Hematopoietic multipotent progenitor cell treated with erythropoietin and hydrocortisone succinate and interleukin-3 and kit ligand, for 15 days (in vitro differentiated cells): ENCODE measurements at regions not wholly inside any gene's neighbourhood (a gene's known extent, or its start where the extent isn't known, plus 50 kb on each side); places are given as distances from the start of the nearest gene placed in this dataset.

Experiments
- DNase-seq: peaks from one replicate; pipeline ENCODE4 v3.0.0-alpha.2; 2015; ENCODE audit warnings: low spot score

DNA sequence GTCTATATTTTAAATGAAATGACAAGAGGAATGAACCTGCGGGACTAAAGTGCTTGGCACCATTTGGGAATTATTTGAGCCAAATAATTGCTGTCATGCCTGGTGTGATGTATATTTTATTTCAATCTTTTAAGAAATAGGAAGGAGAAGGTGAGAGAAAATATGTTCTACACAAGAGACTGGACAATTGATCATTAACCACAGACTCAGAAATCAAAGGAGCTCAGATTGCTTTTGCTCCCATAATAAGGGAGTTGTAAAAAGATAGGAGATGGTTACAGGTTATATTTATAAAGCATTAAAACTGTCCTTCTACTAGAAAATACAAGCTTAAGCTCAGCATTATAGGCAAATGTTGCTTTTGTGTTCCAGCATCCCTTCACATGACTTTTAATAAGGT lies 515.2 kb upstream of the SULF2 start:
- no peak for DNase-seq

DNA sequence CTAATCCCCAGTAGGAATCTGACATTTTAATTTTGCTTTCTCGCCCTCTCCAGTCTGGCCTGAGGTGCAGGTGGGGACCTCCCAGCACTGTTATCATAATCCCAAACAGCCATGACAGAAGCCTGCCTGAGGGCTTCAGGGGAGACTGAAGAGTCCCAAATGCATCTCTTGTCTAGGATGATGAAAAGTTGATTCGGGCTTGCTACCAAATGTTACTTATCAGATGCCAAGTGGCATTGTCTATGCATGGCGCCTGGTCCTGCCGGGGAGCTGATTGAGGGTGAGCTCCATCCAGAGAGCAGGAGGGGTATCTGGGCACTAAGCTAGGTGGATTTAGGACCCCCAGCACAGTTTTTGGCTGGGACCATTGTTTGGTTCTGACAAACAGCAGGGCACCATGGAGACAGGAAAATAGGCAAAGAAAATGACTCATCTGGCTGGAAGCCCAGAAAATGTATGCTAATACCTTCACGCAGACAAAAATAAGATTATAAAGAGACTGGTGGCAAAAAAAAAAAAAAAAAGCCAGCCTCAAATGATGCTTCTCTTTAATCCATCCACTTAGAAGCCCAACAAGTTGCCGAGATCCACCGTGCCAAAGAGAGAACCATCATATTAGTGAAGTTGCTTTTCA lies 513.7 kb upstream of the SULF2 start:
- no peak for DNase-seq

DNA sequence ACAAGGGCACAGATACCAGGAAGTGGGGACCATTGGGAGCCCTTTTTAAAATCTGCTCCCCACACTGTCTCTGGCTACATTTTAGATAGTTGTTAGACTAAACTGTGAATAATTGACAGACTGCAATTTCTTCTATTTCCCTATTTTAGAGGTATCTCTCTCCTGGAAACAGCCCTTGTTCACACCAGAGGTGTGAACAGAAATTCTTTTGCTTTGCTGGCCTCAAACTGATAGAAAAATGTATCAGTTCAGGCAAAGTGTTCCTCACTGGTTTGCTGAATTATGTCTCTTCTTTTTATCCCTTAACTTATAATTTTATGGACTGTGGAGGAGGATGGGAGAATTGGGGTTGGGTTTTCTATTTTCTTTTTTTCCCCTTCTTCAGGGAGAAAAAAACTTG lies 513.2 kb upstream of the SULF2 start:
- DNase-seq = no peak

DNA sequence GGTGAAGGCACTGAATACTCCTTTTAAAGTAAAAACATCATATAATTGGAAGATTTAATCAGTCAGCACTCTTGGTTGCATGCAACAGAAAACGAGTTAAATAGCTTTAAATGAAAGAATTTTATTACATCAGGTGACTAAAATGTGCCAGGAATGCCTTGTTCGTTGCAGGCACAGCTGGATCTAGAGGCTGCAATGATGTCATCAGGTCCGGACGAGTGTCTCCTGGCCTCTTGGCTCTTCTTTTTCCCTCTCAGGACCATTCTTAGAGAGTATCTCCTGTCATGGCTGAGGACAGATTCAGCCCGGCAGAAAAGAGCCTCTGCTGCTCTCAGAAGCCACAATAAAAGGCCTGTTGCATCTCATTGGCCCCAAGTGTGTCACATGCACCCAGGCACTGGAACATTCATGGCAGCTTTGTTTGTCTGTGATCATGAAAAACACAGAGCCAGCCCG lies 510.7 kb upstream of the SULF2 start:
- no peak for DNase-seq

DNA sequence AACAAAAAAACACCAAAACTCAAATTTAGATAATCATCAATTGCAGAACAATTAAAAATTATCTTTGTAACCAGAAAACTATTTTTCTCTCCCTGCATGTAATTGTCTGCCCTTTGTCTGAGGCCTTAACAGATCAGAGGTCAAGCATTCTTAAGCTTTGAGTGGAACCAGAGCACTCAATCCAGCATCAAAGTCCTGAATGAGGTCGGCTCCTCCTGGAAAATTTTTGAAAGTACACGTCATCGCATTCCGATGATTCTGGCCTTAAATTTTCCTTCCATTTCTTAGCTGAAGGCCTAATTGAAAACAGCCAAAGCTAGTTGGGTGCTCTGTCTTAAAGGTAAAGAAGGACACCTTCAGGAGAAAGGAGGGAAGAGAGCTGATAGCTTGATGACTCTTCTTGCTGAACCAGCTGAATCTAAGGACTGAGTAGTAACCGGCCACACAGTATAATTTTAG lies 510.2 kb upstream of the SULF2 start:
- no peak for DNase-seq

DNA sequence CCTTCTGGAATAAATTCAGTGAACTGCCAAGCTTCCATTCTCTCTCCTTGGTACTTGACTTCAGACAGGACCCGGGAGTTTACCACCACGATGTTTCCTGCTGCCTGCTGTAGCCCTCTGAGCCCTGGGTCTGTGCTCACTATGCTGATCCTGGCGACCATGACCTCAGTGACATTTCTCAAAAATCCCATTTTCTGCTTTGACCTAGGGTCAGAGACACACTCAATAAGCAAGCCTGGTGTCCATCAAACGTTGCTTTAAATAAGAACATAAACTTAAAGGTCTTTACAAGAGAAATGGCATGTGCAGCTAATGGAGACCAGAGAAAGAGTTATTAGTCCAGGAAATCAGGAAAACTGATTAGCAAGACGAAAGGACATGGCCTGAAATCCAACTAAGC lies 509.7 kb upstream of the SULF2 start:
- DNase-seq = no peak

DNA sequence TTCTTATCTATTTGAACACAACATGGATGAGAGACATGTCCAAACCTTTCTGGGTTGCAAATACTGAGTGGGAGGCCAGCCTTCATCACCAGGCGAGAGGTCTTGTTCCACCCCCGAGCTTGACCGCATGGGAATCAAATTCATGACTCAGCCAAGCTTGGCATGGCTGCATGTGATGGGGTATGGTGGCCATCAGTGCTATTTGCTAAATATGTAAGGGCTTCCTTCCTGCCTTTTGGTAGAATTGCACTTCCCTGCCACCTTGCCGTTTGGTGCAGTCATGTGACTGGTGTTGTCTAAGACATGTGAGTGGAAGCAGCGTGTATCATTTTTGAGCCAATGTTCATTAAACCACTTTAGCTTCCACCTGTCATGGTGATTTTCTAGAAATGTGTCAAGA lies 508.9 kb upstream of the SULF2 start:
- no peak for DNase-seq

DNA sequence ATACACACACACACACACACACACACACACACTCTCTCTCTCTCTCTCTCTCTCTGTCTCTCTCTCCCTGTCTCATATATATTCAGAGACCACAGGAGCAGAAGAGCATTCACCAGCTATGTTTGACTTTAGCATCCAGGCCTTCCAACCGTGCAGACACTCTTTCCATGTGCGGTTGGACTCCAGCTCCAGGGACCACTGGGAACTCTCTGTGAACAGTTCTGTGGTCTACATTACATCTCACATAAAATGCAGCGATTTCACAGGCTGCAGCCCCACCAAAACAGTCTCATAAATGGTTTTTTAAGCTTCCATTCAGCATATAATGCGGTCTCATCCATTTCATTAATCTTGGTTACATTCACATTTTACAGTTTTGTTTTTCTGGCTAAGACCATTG lies 508.4 kb upstream of the SULF2 start:
- DNase-seq = no peak

DNA sequence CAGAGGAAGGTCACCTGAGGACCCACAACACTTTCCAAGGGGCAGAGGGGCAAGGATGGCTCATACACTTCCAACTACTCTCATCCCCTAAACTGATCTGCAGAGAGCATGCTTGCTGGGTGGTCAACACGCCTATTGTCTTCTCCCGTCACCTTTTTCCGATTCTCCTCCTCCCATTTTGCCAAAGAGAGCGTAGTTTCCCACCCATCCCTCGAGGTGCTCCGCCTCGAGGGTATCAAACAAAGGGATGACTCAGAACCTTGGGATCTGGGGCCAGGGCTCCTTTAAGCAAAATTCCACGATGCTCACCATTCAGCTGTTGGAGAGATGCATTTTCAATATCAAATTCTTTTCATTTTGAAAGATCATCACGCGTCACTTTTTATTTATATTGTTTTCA lies 507.5 kb upstream of the SULF2 start:
- DNase-seq = no peak

DNA sequence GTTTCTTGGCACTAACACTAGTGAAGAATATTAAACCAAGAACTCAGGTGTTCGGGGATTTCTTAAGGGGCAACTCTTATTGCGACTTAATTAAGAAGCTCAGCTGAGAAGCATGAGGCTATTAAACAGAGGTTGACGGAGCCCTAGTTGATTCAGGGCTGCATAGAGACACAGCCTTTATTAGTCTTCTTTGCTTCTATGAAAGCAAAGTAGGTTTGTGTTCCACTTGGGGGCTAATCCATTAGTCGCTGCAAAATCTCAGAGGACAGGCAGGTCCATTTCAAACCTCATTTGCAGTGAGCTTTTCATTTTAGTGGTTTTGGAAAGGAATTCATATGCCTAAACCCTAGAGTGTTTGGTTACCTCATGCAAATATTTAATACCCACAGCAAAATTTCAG lies 506.6 kb upstream of the SULF2 start:
- no peak for DNase-seq

DNA sequence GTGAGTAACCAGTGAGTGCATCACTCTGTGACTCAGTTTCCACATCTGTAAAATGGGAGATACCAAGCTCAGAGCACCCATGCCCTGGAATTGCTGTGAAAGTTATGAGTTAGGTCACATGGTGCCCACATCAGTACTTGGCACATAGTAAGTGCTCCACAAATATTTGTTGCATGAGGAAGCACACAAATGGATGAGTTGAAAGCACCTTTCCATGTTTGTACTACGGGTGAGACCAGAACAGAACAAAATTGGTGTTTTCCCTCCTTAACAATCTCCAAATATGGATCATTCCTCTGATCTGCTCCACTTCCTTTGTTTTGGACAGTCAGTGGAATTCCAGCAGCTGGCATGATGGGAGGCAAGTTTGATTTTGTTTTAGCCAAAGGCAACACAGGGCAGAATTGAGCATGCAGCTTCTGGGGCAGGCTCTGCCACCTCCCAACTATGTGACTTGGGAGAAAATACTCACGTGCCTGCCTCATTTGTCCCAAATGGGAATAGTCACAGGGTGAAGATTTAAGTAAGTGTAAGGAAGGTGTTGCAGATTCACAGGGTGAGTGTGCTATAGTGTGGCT lies 503.7 kb upstream of the SULF2 start:
- DNase-seq = no peak

DNA sequence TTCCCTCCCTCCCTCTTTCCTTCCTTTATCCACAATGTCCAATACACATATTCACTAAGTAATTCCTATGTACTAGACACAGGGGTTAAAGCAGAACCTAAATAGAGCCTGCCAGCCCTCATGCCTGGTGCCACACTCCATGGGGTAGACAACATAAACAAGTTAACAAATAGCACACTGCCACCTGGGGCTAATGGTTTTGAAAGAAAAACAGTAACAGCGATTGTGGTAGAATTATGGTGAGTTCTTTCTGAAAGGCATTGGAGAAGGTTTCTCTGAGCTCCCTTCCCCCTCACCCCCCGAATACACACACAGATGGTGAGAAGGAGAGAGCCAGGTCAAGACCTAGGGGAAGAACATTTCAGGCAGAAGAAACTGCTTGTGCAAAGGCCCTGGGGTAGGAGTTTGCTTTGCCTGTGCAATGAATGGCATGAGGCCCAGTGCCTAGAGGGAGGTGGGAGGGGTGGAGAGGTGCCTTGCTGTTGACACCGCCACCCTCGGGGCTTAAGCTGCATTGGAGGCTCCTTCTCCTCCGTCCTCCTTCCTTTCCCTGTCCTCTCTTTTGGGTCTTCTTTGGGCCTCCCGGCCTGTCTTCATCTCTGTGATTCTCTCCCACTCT lies 502.4 kb upstream of the SULF2 start:
- DNase-seq = no peak

DNA sequence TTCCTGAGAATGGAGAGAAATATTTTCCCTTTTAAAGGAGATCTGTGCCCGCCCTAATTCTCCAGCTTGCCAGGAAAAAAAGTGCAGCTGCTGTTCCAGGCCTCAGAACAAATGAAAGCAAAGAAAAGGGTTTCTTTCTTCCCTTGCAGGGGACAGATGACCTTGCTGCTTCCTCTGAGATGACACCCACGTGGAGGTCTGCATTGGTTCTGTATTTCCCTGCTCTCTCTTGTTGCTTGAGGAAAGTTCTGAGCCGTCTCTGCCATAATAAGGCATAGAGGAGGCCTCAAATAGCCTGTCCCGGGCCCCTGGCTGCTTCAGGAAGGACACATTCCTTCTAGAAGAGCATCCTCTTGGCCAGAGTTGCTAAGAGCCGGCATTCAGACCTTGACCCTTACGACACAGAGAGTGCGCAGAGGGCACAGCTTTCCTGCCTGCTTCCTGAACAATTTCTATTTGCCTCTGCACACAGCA lies 501.8 kb upstream of the SULF2 start:
- DNase-seq = no peak

DNA sequence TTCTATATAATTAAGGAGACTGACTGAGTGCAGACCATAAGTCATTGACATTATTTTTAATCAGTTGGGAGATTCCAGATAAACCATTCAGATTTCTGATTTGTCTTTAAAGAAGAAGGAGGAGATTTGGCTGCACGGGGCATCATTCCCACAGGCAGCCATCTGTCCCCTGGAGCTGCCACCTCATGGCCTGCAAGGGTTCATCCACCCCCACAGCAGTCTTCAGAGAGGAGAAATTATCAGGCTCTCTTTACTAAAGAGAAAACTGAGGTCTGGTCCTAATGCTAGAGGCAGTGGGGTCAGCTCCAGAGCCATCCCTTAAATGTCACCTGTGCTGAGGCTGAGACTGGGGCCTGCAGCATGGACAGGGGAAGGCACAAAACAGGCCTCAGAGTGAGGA lies 501.3 kb upstream of the SULF2 start:
- DNase-seq = no peak

DNA sequence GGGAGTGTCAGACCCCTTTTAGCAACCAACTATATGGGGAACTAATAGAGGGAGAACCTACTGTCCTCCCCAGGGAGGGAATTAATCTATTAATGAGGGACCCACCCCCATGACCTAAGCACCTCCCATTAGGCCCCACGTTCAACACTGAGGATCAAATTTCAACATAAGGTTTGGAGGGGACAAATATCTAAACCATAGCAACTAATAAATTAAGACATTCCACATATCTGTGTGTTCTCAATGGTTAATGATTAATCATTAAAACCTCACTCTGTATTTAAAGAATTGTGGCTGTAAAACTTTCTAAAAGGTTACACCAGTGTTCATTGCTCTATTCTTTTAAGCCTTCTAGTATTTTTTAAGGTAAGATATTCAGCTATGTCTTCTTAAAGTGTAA lies 500.4 kb upstream of the SULF2 start:
- no peak for DNase-seq

DNA sequence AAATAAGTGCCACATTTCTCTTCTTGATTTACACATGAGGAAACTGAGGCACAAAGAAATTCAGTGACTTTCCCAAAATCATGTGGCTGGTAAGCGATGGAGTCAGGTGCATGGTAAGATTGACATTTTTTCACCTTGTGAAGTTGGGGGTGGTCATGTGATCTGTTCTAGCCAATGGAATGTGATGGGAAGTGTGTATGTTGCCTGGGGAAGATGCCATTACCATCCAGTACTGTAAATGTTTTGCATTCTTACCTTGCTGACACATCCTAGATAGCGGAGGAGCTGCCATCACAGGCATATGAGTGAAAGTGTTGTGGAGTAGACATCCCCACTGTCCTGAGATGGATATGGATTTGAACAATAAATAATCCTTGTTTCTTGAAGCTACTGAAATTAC lies 499.6 kb upstream of the SULF2 start:
- no peak for DNase-seq

DNA sequence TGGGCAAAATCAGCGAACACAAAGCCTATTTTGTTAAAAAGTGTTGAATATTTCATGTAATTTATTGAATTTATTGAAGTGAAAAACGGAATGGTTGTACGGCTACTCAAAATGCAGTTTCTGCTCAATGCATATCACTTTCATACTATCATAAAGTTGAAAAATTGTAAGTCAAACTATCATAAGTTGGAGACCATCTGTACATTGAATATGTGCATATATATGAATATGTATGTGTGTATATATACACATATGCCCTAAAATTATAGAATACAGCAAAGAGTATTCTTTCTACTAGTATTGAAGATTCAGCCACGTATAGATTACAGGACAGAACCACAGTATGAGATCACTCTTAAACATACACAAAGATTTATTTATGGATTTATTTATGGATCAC lies 499.0 kb upstream of the SULF2 start:
- DNase-seq = no peak

DNA sequence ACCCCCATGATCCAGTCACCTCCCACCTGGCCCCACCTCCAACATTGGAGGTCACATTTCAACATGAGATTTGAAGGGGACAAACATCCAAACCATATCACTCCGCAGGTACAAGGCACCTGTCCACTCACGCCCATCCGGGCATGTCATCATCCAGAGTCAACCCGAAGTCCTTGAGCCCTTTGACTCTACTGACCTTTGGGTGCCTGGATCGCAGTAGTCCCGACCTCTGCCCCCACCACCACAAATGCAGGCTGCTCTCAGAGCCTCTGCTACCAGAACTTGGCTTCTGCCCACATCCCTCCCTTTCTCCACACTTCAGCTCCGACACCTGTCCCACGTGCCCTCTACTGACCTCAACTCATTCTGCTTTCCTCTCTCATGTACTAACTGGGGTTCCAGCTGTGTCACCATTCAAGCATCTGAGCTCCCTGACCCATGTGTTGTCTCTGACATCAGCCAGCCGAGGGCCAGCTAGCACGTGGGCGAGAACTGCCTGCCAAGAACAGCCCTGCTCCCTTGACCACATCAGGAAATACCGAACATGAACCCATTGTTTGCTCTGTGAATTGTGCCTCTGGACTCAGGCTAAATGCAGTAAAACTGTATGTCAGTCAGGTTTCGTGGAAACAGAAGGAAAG lies 498.3 kb upstream of the SULF2 start:
- DNase-seq = no peak

DNA sequence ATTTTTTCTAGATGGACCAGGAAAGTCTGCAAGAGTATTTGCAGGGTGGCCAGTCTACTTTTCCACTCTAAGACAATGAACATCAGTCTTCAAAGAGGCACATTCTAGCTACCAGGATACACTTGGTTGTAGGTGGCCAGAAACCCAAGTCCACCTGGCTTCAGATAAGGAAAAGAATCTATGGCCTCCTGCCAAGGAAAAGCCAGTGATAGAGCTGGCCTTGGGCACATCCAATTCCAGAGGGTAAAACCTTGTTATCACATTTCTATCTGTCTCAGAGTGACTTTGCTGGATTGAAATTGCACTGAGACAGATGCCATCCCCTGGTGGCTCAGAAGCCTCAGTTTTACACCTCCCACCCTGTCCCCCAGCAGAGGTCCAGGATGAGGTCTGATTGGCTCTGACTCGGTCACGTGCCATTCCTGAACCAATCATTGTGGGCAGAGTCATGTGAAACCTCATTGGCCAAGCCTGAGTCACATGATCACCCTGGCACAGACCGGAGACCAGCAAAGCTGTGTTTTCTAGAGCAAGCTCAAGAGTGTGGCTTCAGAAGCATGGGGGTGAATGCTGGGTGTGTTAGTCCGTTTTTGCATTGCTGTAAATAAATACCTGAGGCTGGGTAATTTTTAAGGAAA lies 497.4 kb upstream of the SULF2 start:
- no peak for DNase-seq

DNA sequence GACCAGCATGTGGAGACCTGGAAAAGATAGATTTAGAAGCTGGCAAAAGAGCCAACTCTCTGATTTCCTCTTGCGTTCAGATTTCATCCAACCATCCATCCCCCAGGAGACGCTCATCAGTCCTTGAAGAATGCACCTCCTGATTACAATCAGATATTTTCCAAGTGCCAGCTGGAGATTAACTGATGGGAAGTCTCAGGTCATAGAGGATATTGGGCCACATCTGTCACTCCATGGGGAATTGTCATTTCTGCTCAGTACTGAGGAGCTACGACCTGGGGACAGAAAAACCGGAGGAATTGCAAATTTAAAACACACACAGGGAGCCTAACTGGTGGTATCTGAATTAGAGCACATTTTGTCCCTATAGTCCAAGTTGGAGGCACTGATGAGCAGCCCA lies 496.2 kb upstream of the SULF2 start:
- no peak for DNase-seq

DNA sequence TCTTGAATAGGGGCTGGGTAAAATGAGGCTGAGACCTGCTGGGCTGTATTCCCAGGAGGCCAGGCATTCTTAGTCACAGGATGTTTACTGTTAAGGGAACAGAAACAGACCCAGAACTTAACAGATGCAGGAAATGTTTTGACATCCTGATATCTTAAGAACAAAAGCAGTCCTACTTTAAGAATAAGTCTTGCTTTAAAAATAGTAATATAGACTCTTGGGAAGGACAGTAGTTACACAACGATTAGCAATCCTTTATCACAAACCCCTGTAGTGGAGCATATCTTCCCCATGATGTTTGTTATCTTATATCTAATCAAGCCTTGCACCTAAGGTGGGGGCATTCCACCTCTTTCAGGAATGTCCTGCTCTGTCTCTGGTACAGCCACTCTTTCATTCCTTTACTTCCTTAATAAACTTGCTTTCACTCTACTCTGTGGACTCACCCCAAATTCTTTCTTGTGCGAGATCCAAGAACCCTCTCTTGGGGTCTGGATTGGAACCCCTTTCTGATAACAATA lies 493.7 kb upstream of the SULF2 start:
- no peak for DNase-seq

DNA sequence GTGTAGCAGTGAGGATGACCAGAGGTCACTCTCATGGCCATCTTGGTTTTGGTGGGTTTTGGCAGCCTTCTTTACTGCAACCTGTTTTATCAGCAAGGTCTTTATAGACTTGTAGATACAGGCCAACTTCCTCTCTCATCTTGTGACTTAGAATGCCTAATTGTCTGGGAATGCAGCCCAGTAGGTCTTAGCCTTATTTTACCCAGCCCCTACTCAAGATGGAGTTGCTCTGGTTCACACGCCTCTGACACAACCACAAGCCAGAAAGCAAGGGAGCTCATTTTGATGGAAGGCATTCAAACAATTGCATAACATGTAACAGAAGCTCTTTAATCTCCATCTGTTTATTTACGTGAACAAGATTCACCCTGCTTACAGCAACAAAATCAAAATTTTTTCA lies 492.0 kb upstream of the SULF2 start:
- DNase-seq = no peak

DNA sequence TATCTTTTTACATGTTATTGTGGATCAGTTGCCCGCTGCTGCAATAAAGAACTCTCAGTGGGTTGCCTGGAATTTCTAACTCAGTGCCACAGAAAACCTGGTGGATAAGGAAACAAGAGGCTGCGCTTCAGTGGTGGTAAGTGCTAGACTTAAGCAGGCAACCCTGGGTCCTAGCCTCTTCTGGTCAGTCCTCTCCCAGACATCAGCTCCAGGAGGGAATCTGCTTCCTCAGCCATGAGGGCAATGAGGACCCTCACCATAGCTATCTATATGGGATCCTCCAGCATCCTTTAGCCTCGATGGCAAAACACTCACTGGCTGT lies 490.7 kb upstream of the SULF2 start:
- no peak for DNase-seq
